DOHH2 (cell line): ENCODE measurements at regions not wholly inside any gene's neighbourhood (a gene's known extent, or its start where the extent isn't known, plus 50 kb on each side); places are given as distances from the start of the nearest gene placed in this dataset.

Experiments
- CTCF ChIP-seq: fragments of 200-600 bp; sonication (generic); IDR thresholded peaks from one replicate; pipeline ENCODE4 v1.5.1; 2014; ENCODE audit warnings: antibody characterized with exemption, mild to moderate bottlenecking, low read depth, low read length; ENCODE audit not compliant: poor library complexity, severe bottlenecking
- EZH2phosphoT487 ChIP-seq: fragments of 200-600 bp; sonication (generic); IDR thresholded peaks from 2 replicates; pipeline ENCODE4 v1.6.1; 2017; ENCODE audit warnings: borderline replicate concordance, mild to moderate bottlenecking, antibody characterized with exemption, low read length, moderate library complexity, mixed read lengths

- TF ChIP-seq CTCF (no peak), EZH2phosphoT487 (no peak)
Measured at GRCh38 chr4:156021298-156021697, 67.6 kb upstream of the CTSO start.
